RWPE1 (cell line): ENCODE measurements at regions not wholly inside any gene's neighbourhood (a gene's known extent, or its start where the extent isn't known, plus 50 kb on each side); places are given as distances from the start of the nearest gene placed in this dataset.

Experiments used
- CTCF ChIA-PET: fragments of 350-600 bp; sonication (Branson Sonifier 250); formaldehyde crosslinking; extraction: SDS; loops from one replicate; lab custom pipeline; 2021; lab: Yijun Ruan, JAX
- POLR2A ChIA-PET: fragments of 400-600 bp; formaldehyde crosslinking; extraction: SDS; loops from one replicate; lab custom pipeline; 2020; ENCODE audit warnings: antibody characterized with exemption; ENCODE audit not compliant: low non-redundant PET; lab: Yijun Ruan, JAX
- DNase-seq: peaks from one replicate; pipeline ENCODE4 v3.0.0; 2012; ENCODE audit warnings: low spot score
- H3K27ac ChIP-seq: fragments of 450-650 bp; 2 replicates; pipeline ENCODE4 v1.5.1; 2017
- CTCF ChIP-seq: fragments of 450-650 bp; conservative IDR thresholded peaks from 2 replicates; pipeline ENCODE4 v1.5.1; 2017; ENCODE audit warnings: low read depth, mild to moderate bottlenecking

GRCh38 chr2:106658616-106659015 is 171.5 kb downstream of the CD8B2 start:
- TF ChIP-seq CTCF = no peak
- no peak for DNase-seq
- H3K27ac ChIP-seq = no peak overlapping the region
- ChIA-PET POLR2A (no interaction called here), CTCF (no interaction called here)

- DNase-seq = no peak
- ChIA-PET CTCF (no interaction called here), POLR2A (no interaction called here)
- H3K27ac ChIP-seq = no peak overlapping the region
- no peak for TF ChIP-seq CTCF
Observed at GRCh38 chr2:106664669-106665068, 177.5 kb downstream of the CD8B2 start.

- CTCF ChIA-PET = no interaction called here
- no peak overlapping the region for H3K27ac ChIP-seq
- no peak for DNase-seq
- POLR2A ChIA-PET = no interaction called here
- no peak for TF ChIP-seq CTCF
Observed at GRCh38 chr2:106667478-106668070, 180.4 kb downstream of the CD8B2 start.

GRCh38 chr2:106685180-106685897 is 198.2 kb downstream of the CD8B2 start:
- DNase-seq = no peak

GRCh38 chr2:106686814-106687213 is 199.2 kb downstream of the ST6GAL2 start:
- TF ChIP-seq CTCF = no peak
- no peak for DNase-seq
- POLR2A ChIA-PET = no interaction called here
- CTCF ChIA-PET = no interaction called here
- H3K27ac ChIP-seq = no peak overlapping the region

More at GRCh38 chr2:106685180-106685897, 198.2 kb downstream of the CD8B2 start:
- H3K27ac ChIP-seq = no peak overlapping the region
- no peak for TF ChIP-seq CTCF
- POLR2A ChIA-PET = no interaction called here
- CTCF ChIA-PET = no interaction called here

- no peak for TF ChIP-seq CTCF
- no peak overlapping the region for H3K27ac ChIP-seq
- ChIA-PET POLR2A (no interaction called here), CTCF (no interaction called here)
- DNase-seq = no peak
Observed at GRCh38 chr2:106694964-106695470, 190.9 kb downstream of the ST6GAL2 start.
